ENCODE measurements at regions not wholly inside any gene's neighbourhood (a gene's known extent, or its start where the extent isn't known, plus 50 kb on each side); places are given as distances from the start of the nearest gene placed in this dataset.
"Not testable (repeated sequence)": the region's sequence is repeated elsewhere in the genome, so short reads cannot be mapped to it uniquely, and the experiment has no call there.

DNA sequence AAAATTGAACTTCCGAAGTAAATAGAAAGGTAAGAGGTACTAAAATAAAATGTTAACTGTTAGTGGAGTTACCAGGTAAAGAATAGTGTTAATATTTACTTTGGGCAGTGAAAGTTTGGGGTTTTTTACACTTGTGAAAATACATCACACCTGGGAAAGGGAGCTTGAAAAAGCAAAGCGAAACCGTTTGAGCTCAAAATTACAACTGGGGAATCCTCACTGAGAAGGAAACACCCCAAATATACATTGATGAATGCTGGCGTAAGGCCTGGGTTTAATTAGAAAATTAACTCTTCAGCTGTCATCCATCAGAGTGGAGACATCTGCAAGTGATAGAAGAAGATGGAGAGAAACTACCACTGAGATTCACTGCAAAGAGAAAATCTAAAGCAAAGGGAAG, 1153.0 kb downstream of the SLITRK5 start:
- intact Hi-C loops (cut with micrococcal nuclease) = no loop called here
- no peaks in the 10 kb centered on the region for H3K27me3 Mint-ChIP-seq (ENCODE audit: low read depth)
- no peaks in the 10 kb centered on the region for H3K4me1 Mint-ChIP-seq (ENCODE audit: low read depth)
- CTCF ChIA-PET = interaction anchor here (1.1 kb wide), 1 partner anchor 9 kb away, joined by 3 read pairs; no protein-coding TSS in a partner anchor
- H3K27ac Mint-ChIP-seq = no peak overlapping the region
- H3K36me3 Mint-ChIP-seq (ENCODE audit: low read depth) = no peaks in the 10 kb centered on the region
- H3K4me3 Mint-ChIP-seq = no peak overlapping the region
- peaks cover 5% of the 10 kb centered on the region for H3K9me3 Mint-ChIP-seq
- no peak for DNase-seq

DNA sequence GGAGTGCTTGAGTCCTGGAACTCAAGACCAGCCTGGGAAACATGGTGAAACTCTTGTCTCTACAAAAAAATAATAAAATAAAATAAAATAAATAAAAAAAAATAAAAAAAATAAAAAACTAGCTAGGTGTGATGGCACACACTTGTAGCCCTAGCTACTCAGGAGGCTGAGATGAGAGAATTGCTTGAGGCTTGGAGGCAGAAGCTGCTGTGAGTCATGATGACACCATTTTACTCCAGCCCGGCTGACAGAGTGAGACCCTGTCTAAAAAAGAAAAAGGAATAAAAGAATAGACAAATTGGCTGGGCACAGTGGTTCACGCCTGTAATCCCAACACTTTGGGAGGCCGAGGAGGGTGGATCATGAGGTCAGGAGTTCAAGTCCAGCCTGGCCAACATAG, 1168.9 kb downstream of the SLITRK5 start:
- CTCF ChIA-PET = interaction anchor here (0.6 kb wide), 1 partner anchor 14 kb away, joined by 5 read pairs; no protein-coding TSS in a partner anchor
- Mint-ChIP-seq H3K9me3 (peaks cover 1% of the 10 kb centered on the region), H3K4me3 (no peak overlapping the region), H3K4me1 (ENCODE audit: low read depth) (no peaks in the 10 kb centered on the region), H3K27ac (no peak overlapping the region), H3K36me3 (ENCODE audit: low read depth) (no peaks in the 10 kb centered on the region), H3K27me3 (ENCODE audit: low read depth) (no peaks in the 10 kb centered on the region)
- intact Hi-C loops (cut with micrococcal nuclease) = no loop called here
- no peak for DNase-seq

DNA sequence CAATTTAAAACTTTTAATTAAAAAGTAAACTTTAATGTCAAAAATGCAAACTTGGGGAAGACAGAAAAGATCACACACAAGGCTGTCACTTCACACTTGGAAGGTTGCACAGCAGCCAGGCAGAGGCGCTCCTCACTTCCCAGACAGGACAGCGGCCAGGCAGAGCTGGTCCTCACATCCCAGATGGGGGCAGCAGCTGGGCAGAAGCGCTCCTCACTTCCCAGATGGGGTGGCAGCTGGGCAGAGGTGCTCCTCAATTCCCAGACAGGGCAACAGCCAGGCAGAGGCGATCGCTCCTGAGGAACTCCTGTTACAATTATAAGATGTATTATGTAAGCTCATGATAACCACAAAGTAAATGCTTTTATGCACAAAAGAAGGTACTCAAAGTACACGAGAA, 1181.1 kb downstream of the SLITRK5 start:
- CTCF ChIA-PET = interaction anchor here (0.6 kb wide), 1 partner anchor 465 kb away, joined by 3 read pairs; no protein-coding TSS in a partner anchor

DNA sequence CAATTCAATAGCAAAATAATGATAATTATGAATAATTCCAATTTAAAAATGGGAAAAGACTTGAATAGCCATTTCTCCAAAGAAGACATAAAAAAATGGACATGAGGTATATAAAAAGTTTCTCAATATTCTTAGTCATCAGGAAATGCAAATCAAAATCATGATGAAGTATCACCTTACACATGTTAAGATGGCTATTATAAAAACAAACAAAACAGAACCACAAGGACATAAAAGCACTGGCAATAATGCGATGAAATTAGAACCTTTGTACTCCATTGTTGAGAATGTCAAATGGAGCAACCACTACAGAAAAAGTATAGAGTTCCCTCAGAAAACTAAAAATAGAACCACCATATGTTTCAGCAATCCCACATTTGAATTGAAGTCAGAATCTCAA, 1186.1 kb downstream of the SLITRK5 start:
- Mint-ChIP-seq H3K36me3 (ENCODE audit: low read depth) (no peaks in the 10 kb centered on the region), H3K27ac (no peak overlapping the region), H3K4me3 (no peak overlapping the region), H3K9me3 (peaks cover 5% of the 10 kb centered on the region), H3K4me1 (ENCODE audit: low read depth) (no peaks in the 10 kb centered on the region), H3K27me3 (ENCODE audit: low read depth) (no peaks in the 10 kb centered on the region)
- CTCF ChIA-PET = no interaction called here
- intact Hi-C loops (cut with micrococcal nuclease) = no loop called here
- no peak for DNase-seq

More for the DNA sequence above, 1181.1 kb downstream of the SLITRK5 start:
- H3K9me3 Mint-ChIP-seq; H3K36me3 Mint-ChIP-seq (ENCODE audit: low read depth); H3K27me3 Mint-ChIP-seq (ENCODE audit: low read depth); intact Hi-C loops (cut with micrococcal nuclease); H3K4me1 Mint-ChIP-seq (ENCODE audit: low read depth); H3K27ac Mint-ChIP-seq; DNase-seq; H3K4me3 Mint-ChIP-seq: not testable (repeated sequence)

DNA sequence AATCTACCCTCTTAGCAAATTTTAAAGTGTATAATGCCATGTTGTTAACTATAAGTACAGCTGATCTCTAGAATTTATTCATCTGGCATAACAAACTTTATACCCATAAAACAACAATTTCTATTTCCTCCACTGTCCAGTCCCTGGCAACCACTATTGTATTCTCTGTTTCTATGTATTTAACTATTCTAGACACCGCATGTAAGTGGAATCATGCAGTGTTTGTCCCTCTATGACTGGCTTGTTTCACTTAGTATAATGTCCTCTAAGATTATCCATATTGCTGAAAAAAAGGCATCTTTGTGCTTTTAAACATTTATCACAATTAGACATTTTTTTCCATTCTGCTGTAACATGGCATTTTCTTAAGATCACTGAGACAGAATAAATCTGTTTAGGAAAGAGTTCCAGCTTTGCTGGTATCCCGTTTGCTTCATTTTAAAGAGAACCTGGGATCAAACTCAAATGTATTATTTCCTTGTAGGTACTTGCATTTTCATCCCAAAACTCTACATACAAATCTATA, 1191.0 kb downstream of the SLITRK5 start:
- Mint-ChIP-seq H3K9me3 (peaks cover 1% of the 10 kb centered on the region), H3K27me3 (ENCODE audit: low read depth) (no peaks in the 10 kb centered on the region), H3K27ac (no peak overlapping the region), H3K4me1 (ENCODE audit: low read depth) (no peaks in the 10 kb centered on the region), H3K4me3 (no peak overlapping the region), H3K36me3 (ENCODE audit: low read depth) (no peaks in the 10 kb centered on the region)
- CTCF ChIA-PET = no interaction called here
- intact Hi-C loops (cut with micrococcal nuclease) = no loop called here
- no peak for DNase-seq

DNA sequence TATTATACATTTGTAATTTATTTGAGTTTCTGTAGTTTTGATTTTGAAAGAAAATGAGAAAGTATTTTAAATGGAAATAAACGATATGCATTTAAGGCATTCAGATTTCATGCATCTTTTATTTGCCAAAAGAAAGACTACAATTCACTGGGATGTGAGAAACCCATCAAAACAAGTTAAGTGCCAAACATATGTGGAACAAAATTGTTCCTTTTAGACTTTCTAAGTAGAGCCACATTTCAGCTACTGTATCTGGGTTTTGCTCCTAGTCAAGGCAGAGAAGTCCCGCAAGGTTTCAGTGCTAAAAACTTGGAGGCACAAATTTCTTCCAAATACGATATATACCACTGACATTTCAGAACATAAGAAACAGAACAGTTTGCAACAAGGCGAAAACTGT, 1191.9 kb downstream of the SLITRK5 start:
- intact Hi-C loops (cut with micrococcal nuclease) = no loop called here
- Mint-ChIP-seq H3K27ac (no peak overlapping the region), H3K4me1 (ENCODE audit: low read depth) (no peaks in the 10 kb centered on the region), H3K4me3 (no peak overlapping the region), H3K36me3 (ENCODE audit: low read depth) (no peaks in the 10 kb centered on the region), H3K27me3 (ENCODE audit: low read depth) (no peaks in the 10 kb centered on the region), H3K9me3 (peaks cover 1% of the 10 kb centered on the region)
- CTCF ChIA-PET = no interaction called here
- no peak for DNase-seq

DNA sequence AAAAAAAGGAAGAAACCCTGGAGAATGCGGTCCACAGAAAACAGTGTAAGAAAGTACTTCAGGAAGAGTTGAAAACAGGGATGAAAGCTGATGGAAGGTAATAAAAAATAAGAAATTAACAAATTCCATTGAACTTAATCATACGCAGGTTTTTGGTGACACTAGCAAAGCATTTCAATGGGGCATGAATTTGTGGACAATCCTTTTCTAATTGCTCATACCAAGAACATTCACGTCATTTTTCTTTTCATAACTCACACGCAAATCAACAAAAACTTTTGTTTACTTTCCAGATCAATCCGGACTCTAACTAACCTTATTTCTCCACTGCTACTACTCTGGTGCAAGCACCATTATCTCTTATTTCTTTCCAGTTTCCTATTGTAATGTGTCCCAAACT, 1195.0 kb downstream of the SLITRK5 start:
- Mint-ChIP-seq H3K9me3 (peaks cover 5% of the 10 kb centered on the region), H3K27ac (no peak overlapping the region), H3K4me3 (no peak overlapping the region), H3K27me3 (ENCODE audit: low read depth) (no peaks in the 10 kb centered on the region), H3K4me1 (ENCODE audit: low read depth) (no peaks in the 10 kb centered on the region), H3K36me3 (ENCODE audit: low read depth) (no peaks in the 10 kb centered on the region)
- intact Hi-C loops (cut with micrococcal nuclease) = no loop called here
- CTCF ChIA-PET = no interaction called here
- no peak for DNase-seq

DNA sequence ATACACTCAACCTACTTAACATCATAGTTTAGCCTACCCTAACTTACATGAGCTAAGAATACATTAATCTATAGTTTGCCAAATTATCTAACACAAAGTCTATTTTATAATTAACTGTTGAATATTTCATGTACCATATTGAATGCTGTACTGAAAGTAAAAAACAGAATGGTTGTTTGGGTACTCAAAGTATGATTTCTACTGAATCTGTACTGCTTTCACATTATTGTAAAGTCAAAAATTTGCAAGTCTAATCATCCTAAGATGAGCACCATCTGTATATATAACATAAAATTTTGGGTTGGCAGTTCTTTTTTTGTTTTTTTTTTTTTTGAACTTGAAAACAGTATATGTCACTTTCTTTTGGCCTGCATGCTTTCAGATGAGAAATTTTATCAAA, 1212.6 kb downstream of the SLITRK5 start:
- intact Hi-C loops (cut with micrococcal nuclease) = no loop called here
- Mint-ChIP-seq H3K36me3 (ENCODE audit: low read depth) (no peaks in the 10 kb centered on the region), H3K9me3 (peaks cover 9% of the 10 kb centered on the region), H3K27ac (no peak overlapping the region), H3K4me3 (no peak overlapping the region), H3K4me1 (ENCODE audit: low read depth) (no peaks in the 10 kb centered on the region), H3K27me3 (ENCODE audit: low read depth) (no peaks in the 10 kb centered on the region)
- CTCF ChIA-PET = no interaction called here
- no peak for DNase-seq

DNA sequence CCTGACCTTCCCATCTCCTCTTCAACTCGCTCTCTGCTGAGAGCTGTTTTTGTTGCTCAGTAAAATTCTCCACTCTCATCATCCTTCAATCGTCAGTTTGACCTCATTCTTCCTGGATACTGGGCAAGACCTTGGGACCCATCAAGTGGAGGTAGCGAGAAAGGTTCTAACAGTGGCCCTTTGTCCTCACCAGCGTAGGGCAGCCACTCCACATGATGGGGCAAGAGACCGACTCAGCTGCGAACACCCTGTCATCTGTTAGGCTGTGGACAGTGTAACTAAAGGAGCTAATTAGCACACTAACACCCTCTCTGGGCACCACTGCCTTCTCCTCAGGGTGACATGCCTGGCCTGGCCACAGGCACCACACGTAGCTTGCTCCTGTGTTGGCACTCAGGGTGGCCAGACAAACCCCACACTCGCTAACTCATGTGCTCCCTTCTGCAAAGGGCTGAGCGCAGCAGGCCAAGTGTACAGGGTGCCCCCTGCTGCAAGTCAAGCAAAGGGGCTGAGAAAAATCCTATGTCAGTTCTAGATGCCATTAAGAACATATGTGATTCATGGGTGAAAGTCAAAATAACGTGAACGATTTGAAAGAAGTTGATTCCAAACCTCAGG, 1216.0 kb downstream of the SLITRK5 start:
- no peak for DNase-seq
- H3K27ac Mint-ChIP-seq = no peak overlapping the region
- intact Hi-C loops (cut with micrococcal nuclease) = no loop called here
- H3K36me3 Mint-ChIP-seq (ENCODE audit: low read depth) = no peaks in the 10 kb centered on the region
- no peaks in the 10 kb centered on the region for H3K27me3 Mint-ChIP-seq (ENCODE audit: low read depth)
- H3K4me3 Mint-ChIP-seq = no peak overlapping the region
- CTCF ChIA-PET = no interaction called here
- no peaks in the 10 kb centered on the region for H3K4me1 Mint-ChIP-seq (ENCODE audit: low read depth)
- peaks cover 3% of the 10 kb centered on the region for H3K9me3 Mint-ChIP-seq

DNA sequence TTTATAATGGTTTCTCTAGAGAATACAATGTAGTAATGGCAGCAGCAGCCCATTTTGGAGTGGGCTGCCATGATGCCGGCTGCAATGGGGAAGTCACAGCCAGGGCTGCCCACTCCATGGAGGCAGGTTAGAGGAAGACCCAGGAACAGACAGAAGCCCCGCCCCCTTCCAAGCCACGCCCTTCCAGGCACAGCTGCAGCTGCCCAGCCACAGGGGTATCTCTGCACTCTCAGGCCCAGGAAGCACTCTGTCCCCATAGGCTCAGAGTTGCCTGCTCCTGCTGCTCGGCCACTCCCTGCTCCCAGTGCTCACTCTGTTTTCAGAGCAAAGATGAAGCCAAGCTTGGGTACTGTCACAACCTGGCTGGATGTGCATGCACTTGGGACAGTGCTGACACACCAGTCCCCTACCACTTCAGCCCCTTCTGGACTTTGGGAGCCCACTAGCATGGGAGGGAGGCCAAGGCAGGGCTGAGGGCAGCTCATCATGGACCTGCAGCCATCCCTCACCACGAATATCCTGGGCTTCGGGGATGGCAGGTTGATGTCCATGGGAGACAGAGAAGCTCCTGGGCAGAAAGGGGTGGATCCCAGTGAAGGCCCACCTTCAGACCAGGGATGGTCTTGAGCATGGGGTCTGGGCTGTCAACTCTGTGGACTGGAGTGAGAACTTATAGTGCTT, 1224.2 kb downstream of the SLITRK5 start:
- Mint-ChIP-seq H3K27ac (no peak overlapping the region), H3K9me3 (peaks cover 1% of the 10 kb centered on the region), H3K27me3 (ENCODE audit: low read depth) (no peaks in the 10 kb centered on the region), H3K36me3 (ENCODE audit: low read depth) (no peaks in the 10 kb centered on the region), H3K4me1 (ENCODE audit: low read depth) (no peaks in the 10 kb centered on the region), H3K4me3 (no peak overlapping the region)
- no peak for DNase-seq
- CTCF ChIA-PET = interaction anchor here (0.6 kb wide), 1 partner anchor 49 kb away, joined by 3 read pairs; no protein-coding TSS in a partner anchor
- intact Hi-C loops (cut with micrococcal nuclease) = no loop called here

DNA sequence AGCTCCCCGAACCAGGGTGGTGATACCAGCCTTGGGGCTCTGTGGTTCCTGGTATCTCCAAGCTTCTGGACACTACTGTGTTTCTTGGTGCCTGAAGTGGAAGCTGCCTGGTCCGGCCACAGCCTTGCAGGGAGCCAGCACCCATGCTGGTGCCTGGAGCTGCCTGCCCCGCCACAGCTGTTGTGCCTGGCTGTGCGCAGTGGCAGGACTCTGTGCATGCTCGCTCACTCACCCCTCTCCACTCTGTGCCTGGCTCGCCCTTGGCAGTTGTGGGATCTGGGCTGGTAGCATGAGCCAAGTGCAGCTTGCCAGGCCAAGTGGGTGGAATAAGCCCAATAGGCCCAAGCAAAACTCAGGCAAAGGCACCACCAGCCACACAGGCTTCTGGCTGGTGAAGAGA, 1225.3 kb downstream of the SLITRK5 start:
- CTCF ChIA-PET = no interaction called here
- H3K27me3 Mint-ChIP-seq (ENCODE audit: low read depth) = no peaks in the 10 kb centered on the region
- DNase-seq = no peak
- no peak overlapping the region for H3K27ac Mint-ChIP-seq
- peaks cover 1% of the 10 kb centered on the region for H3K9me3 Mint-ChIP-seq
- H3K4me3 Mint-ChIP-seq = no peak overlapping the region
- H3K36me3 Mint-ChIP-seq (ENCODE audit: low read depth) = no peaks in the 10 kb centered on the region
- intact Hi-C loops (cut with micrococcal nuclease) = no loop called here
- H3K4me1 Mint-ChIP-seq (ENCODE audit: low read depth) = no peaks in the 10 kb centered on the region

DNA sequence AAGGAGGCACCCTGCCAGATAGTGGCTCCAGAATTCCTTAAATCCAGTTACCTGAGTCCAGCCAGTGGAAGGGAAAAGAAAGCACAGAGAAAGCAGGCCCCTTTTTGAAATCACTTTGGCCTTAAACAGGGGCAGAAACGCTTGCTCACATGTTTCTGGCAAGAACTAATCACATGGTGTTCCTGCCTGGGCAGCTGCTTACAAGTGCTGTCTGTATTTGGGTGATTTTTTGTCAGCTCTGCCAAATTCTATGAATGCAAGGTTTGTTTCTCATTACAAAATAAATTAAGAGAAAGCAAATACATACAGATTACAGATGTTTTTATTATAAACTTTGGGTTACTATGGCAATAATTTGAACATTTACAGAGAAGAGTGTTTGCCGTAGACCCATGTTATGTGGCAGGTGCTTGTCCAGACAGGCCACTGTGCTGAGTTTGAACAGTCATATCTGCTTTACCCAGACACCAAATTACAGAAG, 1237.8 kb downstream of the SLITRK5 start:
- H3K27ac Mint-ChIP-seq = no peak overlapping the region
- CTCF ChIA-PET = no interaction called here
- intact Hi-C loops (cut with micrococcal nuclease) = no loop called here
- no peaks in the 10 kb centered on the region for H3K27me3 Mint-ChIP-seq (ENCODE audit: low read depth)
- no peak overlapping the region for H3K4me3 Mint-ChIP-seq
- H3K4me1 Mint-ChIP-seq (ENCODE audit: low read depth) = no peaks in the 10 kb centered on the region
- no peak for DNase-seq
- H3K9me3 Mint-ChIP-seq = no peaks in the 10 kb centered on the region
- no peaks in the 10 kb centered on the region for H3K36me3 Mint-ChIP-seq (ENCODE audit: low read depth)

Measured in activated naive CD4-positive, alpha-beta T cell treated with anti-CD3 and anti-CD28 coated beads for 36 hours (primary cell).